ENCODE measurements at regions not wholly inside any gene's neighbourhood (a gene's known extent, or its start where the extent isn't known, plus 50 kb on each side); places are given as distances from the start of the nearest gene placed in this dataset.
"Not testable (repeated sequence)": the region's sequence is repeated elsewhere in the genome, so short reads cannot be mapped to it uniquely, and the experiment has no call there.

DNA sequence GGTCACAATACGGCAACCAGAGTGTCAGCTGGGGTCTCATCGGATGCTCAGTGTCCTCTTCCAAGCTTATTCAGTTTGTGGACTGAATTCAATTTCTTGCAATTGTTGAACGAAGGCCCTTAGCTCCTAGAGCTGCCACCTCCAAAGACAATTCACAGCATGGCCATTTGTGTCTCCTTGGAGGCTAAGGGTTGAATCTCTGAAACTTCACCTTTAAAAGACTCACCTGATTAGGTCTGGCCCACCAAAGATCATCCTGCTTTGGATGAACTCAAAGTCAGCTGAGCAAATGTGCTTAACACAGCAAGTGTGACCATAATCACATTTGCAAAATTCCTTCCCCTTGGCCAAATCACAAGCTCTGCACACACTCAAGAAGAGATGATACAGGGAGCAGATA, 175.9 kb downstream of the OTOP1 start:
- not testable (repeated sequence) for DNase-seq

- DNase-seq = not testable (repeated sequence)
Measured at GRCh38 chr4:4052933-4053332, 173.8 kb downstream of the OTOP1 start.

DNA sequence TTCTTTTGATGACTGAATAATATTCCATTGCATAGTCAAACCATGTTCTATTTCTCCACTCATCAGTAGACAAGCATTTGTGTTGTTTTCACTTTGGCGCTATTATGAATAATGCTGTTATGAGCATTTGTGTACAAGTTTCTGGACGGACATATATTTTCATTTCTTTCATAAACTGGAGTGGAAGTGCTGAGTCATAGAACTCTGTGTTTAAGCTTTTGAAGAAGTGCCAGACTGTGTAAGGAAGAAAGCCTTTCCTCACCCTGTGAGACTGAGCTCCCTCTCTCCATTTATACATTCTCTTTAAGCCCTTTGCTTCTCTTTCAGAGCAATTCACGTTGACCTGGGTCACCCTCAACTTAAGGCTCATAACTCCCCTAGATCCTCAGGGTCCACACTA, 169.5 kb downstream of the OTOP1 start:
- not testable (repeated sequence) for DNase-seq

- DNase-seq = not testable (repeated sequence)
Measured at GRCh38 chr4:4084171-4084570, 142.6 kb downstream of the OTOP1 start.

DNA sequence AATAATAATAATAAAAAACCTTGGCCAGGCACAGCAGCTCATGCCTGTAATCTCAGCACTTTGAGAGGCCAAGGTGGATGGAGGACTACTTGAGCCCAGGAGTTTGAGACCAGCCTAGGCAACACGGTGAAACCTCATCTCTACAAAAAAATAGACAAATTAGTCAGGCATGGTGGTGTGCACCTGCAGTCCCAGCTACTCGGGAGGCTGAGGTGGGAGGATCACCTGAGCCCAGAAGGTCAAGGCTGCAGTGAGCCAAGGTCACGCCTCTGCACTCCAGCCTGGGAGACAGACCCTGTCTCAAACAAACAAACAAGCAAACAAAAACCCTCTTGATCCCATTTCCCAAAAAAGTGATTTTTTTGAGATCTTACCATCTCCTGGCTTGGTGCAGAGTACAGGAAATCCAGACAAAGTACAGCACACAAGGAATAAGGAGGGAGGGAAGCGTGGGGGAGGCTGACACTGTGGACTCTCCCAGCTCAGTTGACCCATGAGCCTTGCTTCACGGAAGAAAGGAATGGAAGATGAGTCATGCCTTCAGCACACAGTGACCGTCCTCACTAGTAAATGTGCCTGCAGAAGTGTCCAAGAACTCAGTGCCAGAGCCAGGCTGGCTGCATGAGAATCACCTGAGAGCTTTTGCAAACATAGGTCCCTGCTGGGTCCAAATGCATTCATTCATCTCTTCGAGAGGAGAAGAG, 136.9 kb downstream of the OTOP1 start:
- not testable (repeated sequence) for DNase-seq

GRCh38 chr4:4090720-4091119, 136.0 kb downstream of the OTOP1 start:
- not testable (repeated sequence) for DNase-seq

GRCh38 chr4:4092159-4092558, 134.6 kb downstream of the OTOP1 start:
- DNase-seq = not testable (repeated sequence)

DNA sequence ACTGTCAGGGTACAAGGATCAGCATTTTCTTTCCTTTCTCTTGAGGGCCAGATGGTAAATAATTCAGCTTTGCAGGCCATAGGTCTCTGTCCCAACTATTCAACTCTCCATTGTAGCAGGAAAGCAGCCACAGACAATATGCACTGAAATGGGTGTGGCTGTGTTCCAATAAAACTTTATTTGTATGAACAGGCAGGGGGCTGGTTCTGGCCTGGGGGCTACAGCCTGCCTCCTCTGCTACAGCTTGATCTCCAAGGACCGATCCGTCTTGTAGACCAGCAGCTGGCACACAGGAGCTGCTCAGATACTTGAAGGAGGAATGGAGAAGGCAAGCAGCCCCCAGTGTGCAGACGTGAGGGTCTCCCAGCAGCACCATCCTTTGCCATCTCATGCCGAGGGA, 127.1 kb downstream of the OTOP1 start:
- not testable (repeated sequence) for DNase-seq

DNA sequence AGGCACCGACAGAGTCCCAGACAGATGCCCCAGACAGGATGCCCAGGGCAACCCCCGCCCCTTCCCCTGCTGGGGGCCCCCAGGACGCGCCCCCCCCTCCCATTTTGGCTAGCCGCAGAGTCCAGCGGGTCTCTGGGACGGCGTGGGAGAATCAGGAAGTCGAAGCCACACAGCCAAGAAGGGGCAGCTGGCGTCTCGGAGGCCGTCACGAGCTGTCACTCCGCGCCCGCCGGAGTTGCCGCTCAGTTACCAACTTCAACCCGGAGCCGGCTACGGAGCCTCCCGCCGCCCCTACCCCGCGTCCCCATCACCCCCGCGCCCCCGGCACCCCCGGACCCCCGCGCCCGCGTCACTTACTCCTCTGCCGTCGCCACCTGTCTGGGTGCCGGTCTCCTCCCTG, 119.8 kb downstream of the OTOP1 start:
- peak in 1 of 2 experiments; percentile 23 for DNase-seq

DNA sequence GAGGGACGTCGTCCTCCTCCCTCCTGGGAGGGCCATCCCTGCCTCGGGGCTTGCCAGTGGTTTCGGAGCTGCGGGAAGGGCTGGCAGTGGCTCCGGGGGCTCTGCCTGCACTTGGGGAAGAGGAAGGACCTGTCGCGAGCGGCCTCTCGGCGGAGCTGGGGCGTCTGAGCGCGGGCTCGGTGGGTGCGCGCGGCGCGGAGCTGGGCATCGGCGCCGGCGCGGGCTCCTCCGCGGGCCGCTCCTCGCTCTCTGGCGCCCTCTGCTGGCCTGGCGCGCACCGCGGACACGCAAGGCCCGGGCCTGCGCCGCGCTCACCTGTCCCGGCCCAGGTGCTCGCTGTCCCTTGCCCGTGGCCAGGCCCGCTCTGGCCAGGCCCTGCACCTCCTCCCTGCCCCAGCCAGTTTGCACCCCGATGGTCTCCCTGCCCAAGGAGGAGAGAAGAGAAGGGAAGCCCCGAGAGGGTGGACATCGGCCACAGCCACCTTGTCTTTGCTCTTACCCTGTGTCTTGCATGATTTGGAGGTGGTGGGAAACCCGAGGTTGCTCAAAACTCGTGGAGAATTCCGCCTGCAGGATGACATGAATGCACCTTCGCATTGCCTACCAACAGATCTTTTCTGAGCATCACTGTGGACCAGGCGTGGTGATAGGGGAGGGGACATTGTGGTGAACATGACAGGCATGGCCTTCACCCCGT, 119.2 kb downstream of the OTOP1 start:
- DNase-seq = peak in 1 of 2 experiments; percentile 86

- DNase-seq = not testable (repeated sequence)
Measured at GRCh38 chr4:4115381-4115780, 111.3 kb downstream of the OTOP1 start.

DNA sequence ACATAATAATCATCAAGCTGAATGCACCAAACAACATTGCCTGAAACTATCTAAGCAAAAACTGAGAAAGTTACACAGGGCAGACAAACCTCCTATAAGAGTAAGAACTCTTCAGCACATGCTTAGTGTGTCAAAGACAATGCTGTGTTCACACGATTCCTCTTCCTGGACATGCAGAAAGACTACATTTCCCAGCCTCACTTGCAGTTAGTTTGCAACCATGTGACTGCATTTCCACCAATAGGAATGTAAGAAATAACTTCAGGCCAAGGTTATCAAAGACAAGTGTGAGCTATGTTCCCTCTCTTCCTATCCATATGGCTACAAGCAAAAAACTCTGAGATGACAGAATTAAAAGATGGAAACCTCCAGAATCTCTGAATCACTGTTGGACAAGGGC, 109.8 kb downstream of the OTOP1 start:
- DNase-seq = peak; percentile 42 to 57

DNA sequence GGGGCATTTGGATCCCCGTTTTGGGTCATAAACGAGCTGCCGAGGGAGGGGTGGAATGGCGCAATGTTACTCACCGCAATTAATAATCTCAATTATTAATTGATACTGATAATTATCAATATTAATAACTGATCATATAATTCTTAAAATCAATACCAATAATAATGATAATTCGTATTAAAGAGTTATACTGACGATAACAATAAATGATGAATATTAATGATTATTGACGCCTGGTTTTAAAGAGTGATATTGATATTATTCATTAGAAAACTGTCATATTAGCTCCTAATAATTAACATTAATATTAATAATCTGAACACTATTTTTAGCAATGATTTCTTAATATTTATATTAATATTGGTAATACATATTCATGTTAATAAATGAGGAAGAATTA, 92.4 kb downstream of the OTOP1 start:
- not testable (repeated sequence) for DNase-seq

- DNase-seq = not testable (repeated sequence)
Measured at GRCh38 chr4:4136621-4137020, 90.1 kb downstream of the OTOP1 start.

All from NCI-H526 (cell line).